ENCODE measurements at regions not wholly inside any gene's neighbourhood (a gene's known extent, or its start where the extent isn't known, plus 50 kb on each side); places are given as distances from the start of the nearest gene placed in this dataset.
A peak's percentile ranks its signal among the peaks of the same experiment; 100 is the strongest.

GRCh38 chr6:137800762-137801161, 66.3 kb upstream of the TNFAIP3 start:
- TF ChIP-seq USF2 (IDR thresholded peaks at IDR 0.05; ENCODE audit: low read depth, low read length) (no peak), CTCF (conservative IDR thresholded peaks at IDR 0.05; ENCODE audit: low read depth, low read length) (no peak), SMC3 (IDR thresholded peaks at IDR 0.05; ENCODE audit: low read depth, low read length) (no peak), POLR2A (IDR thresholded peaks at IDR 0.05; ENCODE audit: low read depth, low read length) (no peak), RFX5 (IDR thresholded peaks at IDR 0.05; ENCODE audit: low read depth, low read length) (no peak), RAD21 (IDR thresholded peaks at IDR 0.05; ENCODE audit: low read length) (no peak), BHLHE40 (IDR thresholded peaks at IDR 0.05; ENCODE audit: low read depth, low read length) (no peak), MXI1 (IDR thresholded peaks at IDR 0.05; ENCODE audit: borderline replicate concordance, low read depth, low read length) (no peak), MAFK (IDR thresholded peaks at IDR 0.05; ENCODE audit: low read depth, low read length) (no peak), NFE2L2 (IDR thresholded peaks at IDR 0.05; ENCODE audit: low read depth, low read length) (no peak), RCOR1 (IDR thresholded peaks at IDR 0.05; ENCODE audit: insufficient replicate concordance, low read length) (no peak), MAZ (IDR thresholded peaks at IDR 0.05; ENCODE audit: borderline replicate concordance, low read depth, low read length) (no peak)
- dilution Hi-C loops (cut with HindIII; ENCODE audit: low sequenced_read_pairs, unreplicated experiment) = no loop called here
- Histone ChIP-seq H2BK5ac (ENCODE audit: low read depth, low read length, poor library complexity, severe bottlenecking) (no peak overlapping the region), H3K79me1 (ENCODE audit: low read depth in 1 of 2, low read length in 2 of 2) (no peaks in the 10 kb centered on the region), H3K4me1 (ENCODE audit: control insufficient read depth, insufficient read depth, low read length) (no peaks in the 10 kb centered on the region; the same call in 1 of the 2 replicates), H3K18ac (ENCODE audit: low read depth, low read length) (no peak overlapping the region), H2BK20ac (ENCODE audit: low read depth, low read length) (no peak overlapping the region), H3K23ac (ENCODE audit: low read depth, low read length) (no peak overlapping the region), H3K27me3 (ENCODE audit: control insufficient read depth, insufficient read depth, low read length) (no peaks in the 10 kb centered on the region), H2AFZ (replicated peaks; ENCODE audit: low read length, poor library complexity) (no peak overlapping the region), H3K36me3 (ENCODE audit: control insufficient read depth, insufficient read depth, low read length) (no peaks in the 10 kb centered on the region), H2BK120ac (ENCODE audit: low read depth, low read length) (no peak overlapping the region), H4K5ac (ENCODE audit: low read depth, low read length) (no peak overlapping the region), H3K27ac (ENCODE audit: insufficient read depth, low read length) (no peak overlapping the region), H3K4ac (ENCODE audit: low read depth, low read length) (no peak overlapping the region), H2AK5ac (ENCODE audit: low read depth, low read length) (0 out of 2 replicates have a peak overlapping the region, but pooled peaks have one; percentile 40), H4K8ac (ENCODE audit: low read depth in 2 of 2, low read length in 2 of 2) (no peak overlapping the region), H3K56ac (ENCODE audit: extremely low read depth, insufficient read depth, low read length) (no peak overlapping the region), H3K14ac (replicated peaks; ENCODE audit: low read depth, low read length) (no peak overlapping the region), H2BK15ac (ENCODE audit: low read depth, low read length) (no peak overlapping the region), H4K20me1 (ENCODE audit: insufficient read depth, low read length) (no peaks in the 10 kb centered on the region), H2AK9ac (replicated peaks; ENCODE audit: low read depth, low read length, poor library complexity) (no peak overlapping the region), H3K9me1 (ENCODE audit: insufficient read depth, low read length) (0 out of 2 replicates have a peak, but pooled peaks cover 7% of the 10 kb centered on the region), H3K4me2 (ENCODE audit: low read depth, low read length) (no peak overlapping the region), H3K4me3 (ENCODE audit: insufficient read depth, low read depth, low read length) (no peak overlapping the region), H3K9ac (ENCODE audit: low read depth, low read length) (no peak overlapping the region), H3K9me3 (ENCODE audit: control insufficient read depth, insufficient read depth, low read length) (no peaks in the 10 kb centered on the region), H4K91ac (ENCODE audit: insufficient read depth, low read depth, low read length) (no peak overlapping the region)
- DNase-seq (no peak), ATAC-seq (ENCODE audit: low read depth) (no peak)
- WGBS, 2 experiments (ENCODE audit: extremely low coverage in 2 of 2, insufficient read length in 1 of 2) = 100% methylated on average over 2 of the region's 2 CpGs; no CpG with 5 or more reads in 1 of the 2 experiments
- CTCF ChIA-PET = no interaction called here
- intact Hi-C loops (cut with micrococcal nuclease) = loop anchor here (2.0 kb wide), 2 partner anchors 66 to 144 kb away; partner anchors contain the start of gene TNFAIP3
- BruUV-seq (replicated peaks) = no TSS peak
- POLR2A ChIA-PET (ENCODE audit: unreplicated experiment) = no interaction called here
- in situ Hi-C loops (cut with MboI; ENCODE audit: low sequenced_read_pairs) = no loop called here
